HG03196 (cell line): ENCODE measurements at regions not wholly inside any gene's neighbourhood (a gene's known extent, or its start where the extent isn't known, plus 50 kb on each side); places are given as distances from the start of the nearest gene placed in this dataset.
"Not testable (repeated sequence)": the region's sequence is repeated elsewhere in the genome, so short reads cannot be mapped to it uniquely, and the experiment has no call there.

Experiments used
- ATAC-seq: cut with Tn5 transposase; IDR thresholded peaks from one replicate; pipeline ENCODE4 v1.9.1; 2021; ENCODE audit not compliant: unreplicated experiment

- no peak for ATAC-seq
Observed at GRCh38 chr2:180927030-180927686, 53.2 kb upstream of the UBE2E3 start.

DNA sequence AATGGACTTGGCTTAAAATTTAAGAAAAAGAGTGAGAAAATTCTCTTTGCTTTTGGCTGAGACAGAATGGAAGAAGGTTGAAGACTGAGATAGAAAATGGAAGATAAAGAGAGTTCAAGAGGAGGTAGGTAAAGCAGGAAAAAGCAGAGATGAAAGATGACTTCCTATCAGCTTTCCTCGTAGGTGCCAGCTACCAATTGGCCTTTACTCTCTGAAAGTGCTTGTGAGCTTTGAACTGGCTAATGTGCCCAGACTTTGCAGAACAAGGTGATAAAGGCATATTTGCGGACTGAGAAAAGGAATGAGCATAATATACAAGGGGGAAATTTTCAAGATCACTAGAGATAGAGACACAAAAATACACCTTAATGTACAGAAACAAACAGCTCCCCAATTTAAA is 54.7 kb upstream of the UBE2E3 start:
- ATAC-seq, result no peak

GRCh38 chr2:180924063-180924462 is 56.3 kb upstream of the UBE2E3 start:
- no peak for ATAC-seq

DNA sequence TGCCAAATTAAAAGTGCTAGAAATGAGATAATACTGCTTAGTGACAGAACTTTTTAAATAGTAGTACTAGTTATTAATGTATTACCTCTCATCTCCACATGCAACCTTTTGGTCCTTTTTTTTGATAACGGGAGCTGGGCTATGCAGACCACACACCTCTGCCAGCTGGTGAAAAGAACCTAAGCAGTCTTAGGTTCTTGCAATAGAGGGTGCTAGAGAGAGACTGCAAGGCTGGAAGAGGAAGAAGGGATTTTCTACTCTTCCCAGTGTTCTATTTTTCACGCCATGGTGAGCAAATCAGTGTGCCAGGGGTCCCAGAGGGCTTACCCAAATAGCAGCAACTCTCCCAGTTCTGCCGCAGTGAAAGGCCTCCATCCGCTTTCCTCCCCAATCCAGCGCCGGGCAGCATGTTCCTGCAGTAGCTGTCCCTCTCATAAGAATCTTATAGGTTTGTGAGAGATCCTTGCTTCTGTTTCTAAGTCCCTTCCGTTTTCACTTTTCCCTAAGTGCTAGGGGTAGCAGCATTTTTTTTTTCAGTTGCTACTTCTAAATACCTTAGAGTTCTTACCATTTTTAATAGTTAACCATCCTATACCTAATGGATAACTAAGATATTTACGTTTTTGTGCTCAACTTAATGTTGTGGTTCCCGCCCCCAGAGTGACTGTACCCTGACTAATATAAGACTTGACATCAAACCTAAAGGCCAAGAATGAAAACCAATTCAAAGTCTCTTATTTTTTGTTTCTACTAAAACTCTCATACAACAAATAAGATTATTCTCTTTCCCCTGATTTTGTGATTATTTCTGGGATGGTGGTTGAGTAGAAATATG is 69.4 kb upstream of the UBE2E3 start:
- no peak for ATAC-seq

GRCh38 chr2:180907731-180908130 is 72.7 kb upstream of the UBE2E3 start:
- ATAC-seq, result no peak

DNA sequence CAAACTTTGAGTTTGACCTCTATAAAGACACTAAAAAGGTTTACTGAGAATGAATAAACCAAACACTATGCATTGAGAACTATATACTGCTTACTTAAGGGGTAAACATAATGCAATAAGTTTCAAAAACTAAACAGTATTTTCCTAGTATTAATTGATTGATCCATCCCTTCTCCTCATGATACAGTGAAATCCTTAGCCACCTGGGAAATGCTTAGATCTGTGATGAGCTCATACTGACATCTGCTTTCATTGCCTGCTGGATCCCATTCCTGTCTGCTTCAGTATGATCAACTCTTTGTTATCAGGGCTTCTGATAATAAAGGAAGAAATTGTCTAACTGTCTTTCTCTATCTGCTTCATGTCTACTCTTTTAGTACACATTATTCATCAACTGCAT is 74.9 kb upstream of the UBE2E3 start:
- ATAC-seq, result no peak

GRCh38 chr2:180905002-180905401 is 75.4 kb upstream of the UBE2E3 start:
- no peak for ATAC-seq

DNA sequence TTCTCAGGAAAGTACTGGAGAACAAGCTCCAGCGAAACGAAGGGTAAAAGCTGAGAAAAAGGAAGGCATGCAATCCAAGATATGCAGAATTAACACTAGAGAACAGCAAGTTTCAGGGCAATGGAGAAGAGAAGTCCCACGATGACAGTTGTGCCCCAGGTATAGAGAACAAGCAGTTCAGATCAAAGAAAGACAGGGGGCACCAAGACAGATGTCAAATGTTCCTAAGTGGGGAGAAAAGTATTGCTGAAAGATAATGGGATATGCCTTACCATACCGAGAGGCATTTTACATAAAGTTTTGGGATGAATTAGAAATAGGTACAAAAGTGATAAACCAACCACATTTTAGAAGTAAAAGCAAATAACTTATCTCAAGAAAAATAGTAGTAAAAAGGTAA is 79.1 kb upstream of the UBE2E3 start:
- no peak for ATAC-seq

GRCh38 chr2:180893752-180894151 is 86.7 kb upstream of the UBE2E3 start:
- no peak for ATAC-seq

DNA sequence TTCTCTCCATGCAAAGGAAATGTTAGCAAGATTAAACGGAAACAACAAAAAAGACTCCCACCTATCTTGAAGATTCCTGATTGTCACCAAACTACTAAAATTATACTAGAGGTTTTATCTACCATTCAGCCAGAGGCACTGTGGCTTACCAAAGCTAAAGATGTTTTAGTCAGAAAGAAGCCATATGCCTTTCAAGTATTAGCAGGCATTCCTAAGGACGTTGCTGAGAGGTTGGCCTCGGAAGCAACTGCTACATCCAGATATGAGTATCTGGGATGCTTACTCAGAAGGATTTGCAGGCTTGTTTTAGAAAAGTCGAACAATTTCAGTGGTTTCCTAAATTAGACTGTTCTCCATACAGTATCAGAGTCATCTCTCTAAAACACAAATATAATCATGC is 88.3 kb upstream of the UBE2E3 start:
- ATAC-seq, result no peak

DNA sequence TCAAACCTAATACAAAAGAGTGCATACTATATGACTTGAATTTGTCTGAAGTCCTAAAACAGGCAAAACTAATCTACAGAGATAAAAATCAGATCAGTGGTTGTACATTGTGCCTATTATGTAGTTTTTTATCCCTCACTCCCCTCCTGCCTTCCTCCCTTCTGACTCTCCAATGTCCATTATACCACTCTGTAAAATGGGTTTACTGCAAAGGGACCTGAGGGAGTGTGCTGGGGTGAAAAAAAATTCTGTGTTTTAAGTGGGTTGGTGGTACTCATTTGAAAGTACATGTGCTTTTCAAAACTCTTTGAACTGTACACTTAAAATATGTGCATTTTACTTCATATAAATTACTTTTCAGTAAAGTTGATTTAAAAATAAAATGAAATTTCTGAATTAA is 89.0 kb upstream of the UBE2E3 start:
- no peak for ATAC-seq

GRCh38 chr2:180890781-180891180 is 89.6 kb upstream of the UBE2E3 start:
- no peak for ATAC-seq

DNA sequence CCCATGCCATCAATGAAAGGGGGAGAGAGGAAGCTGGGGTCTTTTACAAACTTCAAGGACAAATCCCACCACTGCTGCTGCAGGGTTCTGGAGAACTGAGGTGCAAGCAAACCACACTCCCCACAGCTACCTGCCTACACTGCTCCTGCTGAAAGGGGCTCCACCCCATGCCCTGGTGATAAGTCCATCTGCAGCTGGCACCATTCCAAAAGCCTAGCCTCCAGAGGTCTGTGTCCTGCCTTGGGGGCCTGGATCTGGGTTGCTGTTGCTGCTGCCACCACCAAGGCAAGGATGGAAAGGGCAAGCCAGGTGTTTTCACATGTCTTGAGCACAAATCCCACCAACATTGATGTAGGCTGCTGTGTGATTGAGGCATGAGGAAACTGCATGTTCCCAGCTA is 97.4 kb upstream of the UBE2E3 start:
- ATAC-seq, result no peak

DNA sequence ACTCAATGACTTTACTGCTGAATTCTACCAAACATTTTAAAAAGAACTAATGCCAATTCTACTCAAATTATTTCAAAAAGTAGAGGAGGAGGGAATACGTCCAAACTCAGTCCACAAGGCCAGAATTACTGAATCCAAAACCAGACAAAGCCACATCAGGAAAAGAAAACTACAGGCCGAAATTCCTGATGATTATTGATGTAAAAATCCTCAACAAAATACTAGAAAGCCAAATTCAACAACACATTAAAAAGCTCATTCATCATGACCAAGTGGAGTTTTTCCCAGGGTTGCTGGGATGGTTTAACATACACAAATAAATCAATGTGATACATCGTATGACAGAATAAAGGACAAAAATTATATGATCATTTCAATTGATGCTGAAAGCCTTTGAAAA is 103.9 kb upstream of the UBE2E3 start:
- no peak for ATAC-seq

- ATAC-seq, result no peak
Observed at GRCh38 chr2:180873219-180873618, 107.2 kb upstream of the UBE2E3 start.

GRCh38 chr2:180872781-180873180 is 107.6 kb upstream of the UBE2E3 start:
- ATAC-seq, result not testable (repeated sequence)

DNA sequence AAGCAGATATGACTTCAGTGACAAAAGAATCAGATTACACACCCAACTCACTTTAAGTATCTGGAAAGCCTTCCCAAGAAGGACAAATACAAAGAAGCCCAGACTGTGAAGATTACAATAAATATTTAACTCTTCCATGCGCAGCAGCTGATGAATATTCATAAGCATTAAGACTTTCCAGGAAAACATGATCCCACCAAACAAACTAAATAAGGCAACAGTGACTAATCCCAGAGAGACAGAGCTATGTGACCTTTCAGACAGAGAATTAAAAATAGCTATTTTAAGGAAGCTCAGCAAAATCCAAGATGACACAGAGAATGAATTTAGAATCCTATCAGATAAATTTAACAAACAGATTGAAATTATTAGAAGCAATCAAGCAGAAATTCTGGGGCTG is 108.2 kb upstream of the UBE2E3 start:
- no peak for ATAC-seq

- ATAC-seq, result no peak
Observed at GRCh38 chr2:180871649-180872048, 108.8 kb upstream of the UBE2E3 start.

GRCh38 chr2:180849851-180850250 is 130.6 kb upstream of the UBE2E3 start:
- ATAC-seq, result no peak

- no peak for ATAC-seq
Observed at GRCh38 chr2:180848393-180848792, 132.0 kb upstream of the UBE2E3 start.

DNA sequence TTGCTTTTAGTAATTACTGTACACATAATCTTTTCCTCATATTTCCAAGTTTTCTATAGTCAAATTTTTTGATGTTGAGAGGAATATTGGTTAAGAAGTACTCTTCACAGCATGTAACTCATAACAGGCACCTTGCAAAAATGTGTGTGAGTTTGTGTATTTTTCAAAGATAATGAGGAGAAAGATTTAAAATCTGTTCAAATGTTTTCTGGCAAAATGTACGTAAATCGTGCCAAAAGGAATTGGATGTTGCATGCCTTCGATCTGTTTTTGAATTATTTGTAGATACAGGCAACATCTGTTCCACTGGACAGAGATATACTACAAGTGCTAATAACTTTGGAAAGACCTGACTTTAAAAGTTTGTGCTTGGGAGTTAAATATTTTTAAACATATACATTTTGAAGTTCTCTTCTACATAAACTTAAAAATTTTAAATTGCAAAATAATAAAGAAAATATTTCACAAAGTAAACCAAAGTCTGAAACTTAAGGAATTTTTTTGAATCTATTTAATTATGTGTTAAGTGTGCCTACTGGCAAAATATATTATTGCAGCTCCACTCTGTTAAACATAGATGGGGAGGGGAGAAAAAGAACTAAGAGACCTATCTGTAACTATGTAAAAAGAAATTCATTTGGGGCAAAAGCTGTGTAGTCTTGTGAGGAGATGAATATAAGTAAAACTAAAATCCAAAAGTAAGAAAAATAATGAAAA is 133.5 kb upstream of the UBE2E3 start:
- ATAC-seq, result no peak

DNA sequence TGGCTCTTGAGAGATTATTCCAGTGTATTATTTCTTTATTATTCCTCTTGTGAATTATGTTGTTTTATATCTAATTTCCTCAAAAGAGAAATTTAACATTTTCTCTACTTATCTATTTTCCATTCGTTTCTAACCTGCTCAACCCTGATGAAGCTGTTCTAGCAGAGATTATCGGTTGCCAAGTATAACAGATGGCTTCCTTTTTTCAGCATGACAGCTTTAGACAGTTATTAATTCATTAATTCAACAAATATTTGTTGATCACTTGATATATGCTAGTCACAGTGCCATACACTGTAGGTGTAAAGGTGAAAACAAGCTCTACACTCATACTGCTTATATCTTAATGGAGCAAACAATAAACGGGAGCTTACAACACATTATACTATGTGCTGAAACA is 137.9 kb upstream of the UBE2E3 start:
- ATAC-seq, result no peak
